DND-41 (cell line): ENCODE measurements at regions not wholly inside any gene's neighbourhood (a gene's known extent, or its start where the extent isn't known, plus 50 kb on each side); places are given as distances from the start of the nearest gene placed in this dataset.

ENCODE experiments used
- ATAC-seq: fragments of 200-7000 bp; cut with Tn5 transposase; 3 replicates; pipeline ENCODE4 v1.9.1; 2021; ENCODE audit warnings: low read depth; ENCODE audit not compliant: insufficient read depth
- DNase-seq: peaks from one replicate; pipeline ENCODE4 v3.0.0-alpha.2; 2020
- H2AFZ ChIP-seq: 2 replicates; pipeline ENCODE4 v1.6.0; 2012; ENCODE audit warnings: low read depth, low read length
- H3K27ac ChIP-seq: 2 replicates; pipeline ENCODE4 v1.5.1; 2012; ENCODE audit warnings: low read length, inconsistent platforms
- H3K27me3 ChIP-seq: fragments of 200-600 bp; sonication (generic); 2 replicates; pipeline ENCODE4 v1.6.0; 2012; ENCODE audit warnings: low read length, mild to moderate bottlenecking, inconsistent platforms; ENCODE audit not compliant: insufficient read depth, poor library complexity
- H3K36me3 ChIP-seq: 2 replicates; pipeline ENCODE4 v1.5.1; 2012; ENCODE audit warnings: low read length, inconsistent platforms; ENCODE audit not compliant: insufficient read depth
- H3K4me1 ChIP-seq: 2 replicates; pipeline ENCODE4 v1.5.1; 2012; ENCODE audit warnings: mild to moderate bottlenecking, low read length; ENCODE audit not compliant: insufficient read depth
- H3K4me2 ChIP-seq: 2 replicates; pipeline ENCODE4 v1.6.0; 2012; ENCODE audit warnings: mild to moderate bottlenecking, moderate library complexity, low read length, inconsistent platforms; ENCODE audit not compliant: insufficient read depth
- H3K4me3 ChIP-seq, 2 experiments: fragments of 200-600 bp in 1 of 2; shearing (Covaris generic) in 1 of 2; 2 replicates each; pipeline ENCODE4 v1.5.1; 2012 to 2016; ENCODE audit warnings: inconsistent platforms in 2 of 2, low read length in 2 of 2, mild to moderate bottlenecking in 2 of 2, low read depth in 1 of 2, moderate library complexity in 1 of 2
- H3K79me2 ChIP-seq: 2 replicates; pipeline ENCODE4 v1.6.0; 2012; ENCODE audit warnings: low read length, inconsistent platforms; ENCODE audit not compliant: insufficient read depth
- H3K9ac ChIP-seq: 2 replicates; pipeline ENCODE4 v1.6.0; 2012; ENCODE audit warnings: low read depth, mild to moderate bottlenecking, inconsistent platforms, low read length, moderate library complexity
- H3K9me3 ChIP-seq: 2 replicates; pipeline ENCODE4 v1.5.1; 2012; ENCODE audit warnings: low read length, moderate library complexity, mild to moderate bottlenecking, inconsistent platforms; ENCODE audit not compliant: insufficient read depth, severe bottlenecking
- H4K20me1 ChIP-seq: 2 replicates; pipeline ENCODE4 v1.6.0; 2012; ENCODE audit warnings: low read length; ENCODE audit not compliant: insufficient read depth
- EZH2 ChIP-seq: IDR thresholded peaks from 3 replicates; pipeline ENCODE4 v1.6.1; 2012; ENCODE audit warnings: borderline replicate concordance, low read depth, mild to moderate bottlenecking, moderate library complexity, low read length, inconsistent platforms; ENCODE audit not compliant: severe bottlenecking
- TF ChIP-seq, protein P1 (sequence below): IDR thresholded peaks from 2 replicates; pipeline ENCODE4 v1.5.1; 2012; ENCODE audit warnings: borderline replicate concordance, low read length, moderate library complexity, mild to moderate bottlenecking; ENCODE audit not compliant: poor library complexity, severe bottlenecking; ENCODE audit errors: extremely low read depth

DNA sequence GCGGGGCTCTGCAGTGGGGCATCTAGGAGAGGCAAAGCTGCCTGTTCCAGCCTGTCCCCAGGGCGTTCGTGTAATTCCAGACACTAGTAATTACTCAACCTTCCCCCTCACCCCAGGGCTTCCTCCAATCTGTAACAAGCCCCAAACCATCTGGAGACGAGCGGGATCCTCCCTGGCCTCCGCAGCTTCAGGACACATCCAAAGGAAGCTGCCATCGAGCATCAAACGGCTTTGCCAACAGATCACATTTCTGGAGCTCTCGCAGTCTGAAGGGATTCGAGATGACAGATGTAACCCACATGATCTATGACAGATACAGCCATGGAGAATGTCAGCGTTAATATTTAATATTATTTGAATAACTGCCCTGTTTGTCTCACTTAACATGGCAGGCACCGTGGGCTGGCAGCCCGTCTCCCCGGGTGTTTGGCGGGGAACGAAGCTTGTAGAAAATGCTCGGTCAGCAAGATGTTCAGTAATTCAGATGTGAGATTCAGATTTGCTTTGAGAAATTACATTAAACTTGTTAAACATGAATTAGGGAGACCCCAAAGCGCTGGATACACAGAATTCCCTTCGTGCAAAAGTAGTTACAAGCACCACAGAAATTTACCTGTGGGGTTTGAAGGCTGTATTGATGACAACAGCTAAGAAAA, 108.5 kb upstream of the C7orf33 start:
- Histone ChIP-seq H4K20me1 (no peaks in the 10 kb centered on the region), H3K9ac (no peak overlapping the region), H3K79me2 (no peaks in the 10 kb centered on the region), H3K4me3 (no peak overlapping the region), H3K4me1 (no peaks in the 10 kb centered on the region), H3K4me2 (no peak overlapping the region), H3K36me3 (no peaks in the 10 kb centered on the region), H2AFZ (no peak overlapping the region), H3K27ac (no peak overlapping the region), H3K9me3 (no peaks in the 10 kb centered on the region), H3K27me3 (peaks cover 7% of the 10 kb centered on the region)
- ATAC-seq (no peak), DNase-seq (no peak)
- no peak for TF ChIP-seq EZH2
- TF ChIP-seq, protein P1, sequence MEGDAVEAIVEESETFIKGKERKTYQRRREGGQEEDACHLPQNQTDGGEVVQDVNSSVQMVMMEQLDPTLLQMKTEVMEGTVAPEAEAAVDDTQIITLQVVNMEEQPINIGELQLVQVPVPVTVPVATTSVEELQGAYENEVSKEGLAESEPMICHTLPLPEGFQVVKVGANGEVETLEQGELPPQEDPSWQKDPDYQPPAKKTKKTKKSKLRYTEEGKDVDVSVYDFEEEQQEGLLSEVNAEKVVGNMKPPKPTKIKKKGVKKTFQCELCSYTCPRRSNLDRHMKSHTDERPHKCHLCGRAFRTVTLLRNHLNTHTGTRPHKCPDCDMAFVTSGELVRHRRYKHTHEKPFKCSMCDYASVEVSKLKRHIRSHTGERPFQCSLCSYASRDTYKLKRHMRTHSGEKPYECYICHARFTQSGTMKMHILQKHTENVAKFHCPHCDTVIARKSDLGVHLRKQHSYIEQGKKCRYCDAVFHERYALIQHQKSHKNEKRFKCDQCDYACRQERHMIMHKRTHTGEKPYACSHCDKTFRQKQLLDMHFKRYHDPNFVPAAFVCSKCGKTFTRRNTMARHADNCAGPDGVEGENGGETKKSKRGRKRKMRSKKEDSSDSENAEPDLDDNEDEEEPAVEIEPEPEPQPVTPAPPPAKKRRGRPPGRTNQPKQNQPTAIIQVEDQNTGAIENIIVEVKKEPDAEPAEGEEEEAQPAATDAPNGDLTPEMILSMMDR: no peak

DNA sequence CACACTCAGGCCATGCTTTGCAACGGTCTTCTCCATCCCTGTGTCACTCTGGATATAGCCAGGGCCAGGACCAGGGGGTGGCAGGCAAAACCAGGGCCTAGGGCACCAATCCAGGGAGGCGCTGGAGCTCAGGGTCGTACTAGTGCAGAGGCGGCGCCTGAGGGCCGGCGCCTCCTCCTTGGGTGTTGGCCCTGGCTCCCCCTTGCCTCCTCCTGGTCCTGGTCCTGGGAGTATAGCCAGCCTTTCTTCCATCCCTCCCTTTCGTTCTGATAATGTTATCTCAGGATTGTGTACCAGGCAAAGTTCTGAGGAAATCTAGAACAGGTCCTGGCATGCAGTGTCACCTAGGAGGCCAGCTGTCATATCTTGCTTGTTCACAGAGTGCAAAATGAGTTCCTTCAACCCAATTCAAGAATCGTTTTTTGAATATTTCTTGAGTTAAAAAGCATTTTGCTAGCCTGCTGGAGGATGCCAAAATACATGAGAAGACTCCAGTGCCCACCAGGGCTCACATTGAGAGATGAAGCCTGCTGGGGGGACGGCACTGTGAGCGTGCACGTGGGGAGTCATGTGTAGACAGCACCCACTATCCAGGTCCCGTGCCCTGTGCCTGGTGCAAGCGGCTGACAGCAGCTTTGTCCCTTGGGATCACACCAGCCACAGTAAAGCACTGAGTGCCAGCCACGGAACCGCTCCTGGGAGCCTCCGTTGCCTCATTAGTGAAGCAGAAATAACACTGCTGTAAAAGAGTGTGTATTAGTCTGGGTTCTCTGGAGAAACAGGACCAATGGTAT, 106.9 kb upstream of the C7orf33 start:
- no peaks in the 10 kb centered on the region for H3K79me2 ChIP-seq
- no peak for ATAC-seq

DNA sequence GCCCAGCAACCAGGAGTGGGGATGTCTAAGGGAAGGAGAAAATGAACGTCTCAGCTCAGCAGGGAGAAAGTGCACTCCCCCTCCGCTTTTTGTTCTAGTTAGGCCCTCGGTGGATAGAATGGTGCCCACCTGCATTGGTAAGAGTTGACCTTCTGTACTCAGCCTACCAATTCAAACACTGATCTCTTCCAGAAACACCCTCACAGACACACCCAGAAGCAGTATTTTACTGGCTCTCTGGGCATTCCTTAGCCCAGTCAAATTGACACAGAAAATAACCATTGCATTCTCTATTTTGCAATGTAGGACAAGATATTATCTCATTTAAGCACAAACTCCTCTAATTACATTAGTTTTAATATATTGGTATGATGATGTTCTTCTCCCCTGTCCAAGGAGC, 106.1 kb upstream of the C7orf33 start:
- Histone ChIP-seq H3K4me2 (no peak overlapping the region), H2AFZ (no peak overlapping the region), H3K79me2 (no peaks in the 10 kb centered on the region), H3K27ac (no peak overlapping the region), H3K36me3 (no peaks in the 10 kb centered on the region), H3K9me3 (no peaks in the 10 kb centered on the region), H3K4me3 (no peak overlapping the region), H4K20me1 (no peaks in the 10 kb centered on the region), H3K27me3 (peaks cover 10% of the 10 kb centered on the region), H3K4me1 (no peaks in the 10 kb centered on the region), H3K9ac (no peak overlapping the region)
- ATAC-seq (no peak), DNase-seq (no peak)
- TF ChIP-seq, protein P1: no peak
- TF ChIP-seq EZH2: no peak

More for the DNA sequence above, 106.9 kb upstream of the C7orf33 start:
- no peak overlapping the region for H3K4me2 ChIP-seq
- H3K36me3 ChIP-seq: no peaks in the 10 kb centered on the region
- peaks cover 10% of the 10 kb centered on the region for H3K27me3 ChIP-seq
- H3K4me3 ChIP-seq: no peak overlapping the region
- H2AFZ ChIP-seq: no peak overlapping the region
- no peak overlapping the region for H3K27ac ChIP-seq
- H3K9me3 ChIP-seq: no peaks in the 10 kb centered on the region
- H3K9ac ChIP-seq: no peak overlapping the region
- no peak for TF ChIP-seq EZH2
- TF ChIP-seq, protein P1: no peak
- no peak for DNase-seq
- H4K20me1 ChIP-seq: no peaks in the 10 kb centered on the region
- H3K4me1 ChIP-seq: no peaks in the 10 kb centered on the region
